GM23248 (cell line): ENCODE measurements at regions not wholly inside any gene's neighbourhood (a gene's known extent, or its start where the extent isn't known, plus 50 kb on each side); places are given as distances from the start of the nearest gene placed in this dataset.

Source experiments
- EZH2 ChIP-seq: fragments of 200-600 bp; sonication (generic); IDR thresholded peaks from 2 replicates; pipeline ENCODE4 v1.6.1; 2018; ENCODE audit warnings: antibody characterized with exemption, mild to moderate bottlenecking; ENCODE audit not compliant: insufficient read depth, poor library complexity, severe bottlenecking
- EZH2phosphoT487 ChIP-seq: fragments of 200-600 bp; sonication (generic); IDR thresholded peaks from 2 replicates; pipeline ENCODE4 v1.6.1; 2018; ENCODE audit warnings: antibody characterized with exemption, moderate library complexity, mild to moderate bottlenecking, low read depth; ENCODE audit not compliant: insufficient read depth

GRCh38 chr1:38249001-38249400, 202.4 kb upstream of the POU3F1 start:
- TF ChIP-seq EZH2phosphoT487 (no peak), EZH2 (no peak)
